ENCODE measurements at regions not wholly inside any gene's neighbourhood (a gene's known extent, or its start where the extent isn't known, plus 50 kb on each side); places are given as distances from the start of the nearest gene placed in this dataset.

- no peak for TF ChIP-seq EZH2 (IDR thresholded peaks at IDR 0.05; ENCODE audit: low read length, unreplicated experiment)
- no peak for TF ChIP-seq CTCF (conservative IDR thresholded peaks at IDR 0.05; ENCODE audit: low read depth, low read length)
- TF ChIP-seq EZH2phosphoT487 (IDR thresholded peaks at IDR 0.05; ENCODE audit: borderline replicate concordance, low read length), result no peak
Observed at GRCh38 chr1:164930833-164931232, 371.8 kb downstream of the PBX1 start.

All from PC-3 (cell line).